ENCODE measurements at regions not wholly inside any gene's neighbourhood (a gene's known extent, or its start where the extent isn't known, plus 50 kb on each side); places are given as distances from the start of the nearest gene placed in this dataset.

DNA sequence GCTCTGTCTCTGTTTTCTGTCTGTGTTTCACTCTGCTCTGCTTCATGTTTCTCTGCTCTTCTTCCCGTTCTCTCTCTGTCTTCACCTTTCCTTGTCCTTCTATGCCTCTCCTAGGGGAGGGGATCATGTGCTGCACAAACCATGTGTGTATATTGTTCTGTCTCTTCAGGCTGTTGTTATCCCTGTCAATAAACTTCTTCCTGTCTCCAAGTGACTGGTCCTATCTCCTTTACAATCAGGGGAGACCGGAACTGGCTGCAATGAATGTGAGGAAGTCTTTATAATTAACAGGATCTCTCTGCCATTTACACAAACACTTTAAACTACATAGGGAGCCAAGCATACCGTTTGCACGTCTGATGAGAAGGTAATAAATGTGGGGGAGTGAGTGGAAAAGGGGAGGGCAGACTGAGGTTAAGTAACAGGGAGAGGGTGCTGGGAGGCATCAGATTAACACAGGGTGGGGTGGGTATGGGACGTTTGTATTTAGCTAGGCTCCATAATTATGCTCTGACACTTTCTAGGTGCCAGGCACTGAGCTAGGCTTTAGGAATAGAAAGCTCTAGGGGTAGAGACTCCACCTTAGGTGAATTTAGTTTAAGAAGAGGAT lies 626.1 kb downstream of the DHX35 start:
- no peak for DNase-seq

DNA sequence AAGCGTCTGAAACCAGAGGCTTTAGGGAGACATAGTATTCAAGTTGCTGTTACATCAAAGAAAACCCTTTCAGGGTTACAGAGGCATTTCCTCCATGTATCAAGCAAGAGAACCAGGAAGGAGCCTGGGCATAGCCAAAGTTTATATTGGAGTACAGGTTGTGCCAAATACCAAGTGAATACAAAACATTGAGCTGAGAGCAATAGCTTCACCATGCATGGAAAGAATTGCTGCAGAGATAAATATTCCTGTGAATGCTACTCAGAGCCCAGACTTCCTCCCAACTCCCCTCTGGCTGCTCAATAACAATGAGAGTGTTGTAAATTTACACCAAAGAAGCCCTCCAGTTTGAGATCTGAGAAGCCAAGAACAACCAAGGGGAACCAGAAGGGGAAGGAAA lies 618.9 kb downstream of the DHX35 start:
- DNase-seq: no peak

DNA sequence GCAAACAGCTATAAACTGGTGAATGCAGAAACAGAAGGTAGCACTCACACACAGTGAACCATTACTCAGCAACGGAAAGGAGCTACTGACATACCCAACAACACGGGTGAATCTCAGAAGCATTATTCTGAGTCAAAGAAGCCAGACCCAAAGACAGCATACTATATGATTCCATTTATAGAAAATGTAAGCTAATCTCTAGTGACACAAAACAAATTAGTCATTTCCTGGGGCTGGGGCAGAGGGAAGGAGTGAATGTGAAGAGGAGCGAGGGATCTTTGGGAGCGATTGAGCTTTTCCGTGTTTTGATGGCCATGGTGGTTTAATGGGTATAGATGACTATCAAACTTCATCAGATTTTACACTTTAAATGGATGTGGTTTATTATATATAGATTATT lies 614.6 kb downstream of the DHX35 start:
- DNase-seq: no peak

DNA sequence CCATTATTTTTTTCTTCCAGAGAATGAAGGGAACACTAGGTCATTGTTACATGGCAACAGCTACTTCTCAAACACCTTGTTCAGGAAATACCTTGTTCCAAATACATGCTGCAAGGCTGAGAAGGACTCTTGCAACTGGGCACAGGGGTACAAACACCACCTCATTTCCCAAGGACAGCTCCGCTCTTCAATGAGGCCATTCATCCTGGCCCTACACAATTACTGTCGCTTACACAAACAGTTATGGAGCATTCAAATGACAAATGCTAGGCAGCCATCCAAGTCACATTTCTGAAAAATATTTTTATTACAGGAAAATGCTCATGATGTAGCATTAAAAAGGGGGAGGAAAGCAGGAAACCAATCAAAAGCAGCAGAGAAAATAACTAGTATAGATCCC lies 611.9 kb downstream of the DHX35 start:
- DNase-seq: no peak

DNA sequence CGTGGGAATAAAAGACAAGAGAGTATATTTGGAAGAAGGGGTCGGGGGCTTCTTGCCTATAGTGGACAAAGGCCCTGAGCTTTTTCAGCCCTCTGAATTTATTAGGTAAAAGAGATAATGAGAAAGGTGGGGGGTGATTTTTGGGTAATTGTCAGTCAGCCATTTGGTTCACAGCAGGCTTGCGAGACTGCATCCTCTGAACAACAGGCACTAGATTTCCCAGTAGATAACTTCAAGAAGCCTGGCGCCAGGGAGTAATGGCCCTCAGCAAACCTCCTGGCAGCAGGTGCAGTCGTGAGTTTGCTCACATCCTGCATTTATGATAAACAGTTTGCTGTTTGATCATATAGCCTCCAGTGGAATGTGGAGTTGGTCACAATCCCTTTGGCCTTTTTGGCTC lies 609.0 kb downstream of the DHX35 start:
- no peak for DNase-seq

DNA sequence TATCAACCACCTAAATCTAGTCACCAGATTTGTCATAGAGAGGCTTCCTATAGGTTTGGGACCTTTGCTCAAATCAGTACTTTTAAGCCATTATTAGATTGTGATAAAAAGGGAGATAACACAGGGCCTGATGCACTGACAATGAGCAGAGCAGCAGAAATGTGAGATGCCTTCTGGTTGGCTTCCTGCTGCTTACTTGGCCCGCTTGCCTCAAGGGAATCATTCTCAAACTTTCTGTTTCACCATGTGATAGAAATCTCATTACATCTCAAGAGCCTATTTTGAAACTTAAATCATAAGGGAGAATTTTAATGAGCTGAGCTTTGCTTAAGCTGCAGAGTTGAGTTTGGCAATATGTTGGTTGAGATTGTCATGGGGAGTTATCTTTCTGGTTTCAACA lies 606.0 kb downstream of the DHX35 start:
- no peak for DNase-seq

DNA sequence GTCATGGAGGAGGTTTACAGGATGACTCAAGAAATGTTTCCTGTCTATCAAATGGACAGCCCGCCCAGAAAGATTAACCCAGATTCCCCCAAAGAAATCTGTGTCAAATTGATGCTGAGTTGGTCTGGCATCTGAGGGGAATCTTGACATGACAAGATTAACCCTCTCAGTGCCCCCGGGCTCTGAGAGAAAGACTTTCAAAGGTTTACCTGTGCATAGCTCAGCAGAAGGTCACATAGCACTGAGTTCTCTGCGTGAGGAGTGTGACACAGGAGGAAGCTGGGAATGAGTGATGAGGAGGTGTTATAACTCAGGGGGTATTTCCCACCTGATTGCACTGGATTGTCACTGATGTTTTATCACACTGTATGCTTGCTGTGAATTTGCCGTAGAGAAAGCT lies 601.2 kb downstream of the DHX35 start:
- DNase-seq: no peak

DNA sequence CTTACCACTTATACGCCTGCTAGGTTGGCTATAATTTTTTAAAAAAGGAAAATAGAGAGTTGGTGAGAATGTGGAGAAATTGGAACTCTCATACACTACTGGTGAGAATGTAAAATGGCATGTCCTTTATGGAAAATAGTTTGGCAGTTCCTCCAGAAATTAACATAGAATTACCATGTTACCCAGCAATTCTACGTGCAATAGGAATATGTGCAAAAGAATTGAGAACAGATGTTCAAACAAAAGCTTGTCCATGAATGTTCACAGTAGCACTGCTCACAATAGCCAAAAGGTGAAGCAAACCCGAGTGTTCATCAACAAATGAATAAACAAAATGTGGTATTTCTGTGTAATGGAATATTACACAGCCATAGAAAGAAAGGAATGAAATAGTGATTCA lies 592.2 kb downstream of the DHX35 start:
- no peak for DNase-seq

DNA sequence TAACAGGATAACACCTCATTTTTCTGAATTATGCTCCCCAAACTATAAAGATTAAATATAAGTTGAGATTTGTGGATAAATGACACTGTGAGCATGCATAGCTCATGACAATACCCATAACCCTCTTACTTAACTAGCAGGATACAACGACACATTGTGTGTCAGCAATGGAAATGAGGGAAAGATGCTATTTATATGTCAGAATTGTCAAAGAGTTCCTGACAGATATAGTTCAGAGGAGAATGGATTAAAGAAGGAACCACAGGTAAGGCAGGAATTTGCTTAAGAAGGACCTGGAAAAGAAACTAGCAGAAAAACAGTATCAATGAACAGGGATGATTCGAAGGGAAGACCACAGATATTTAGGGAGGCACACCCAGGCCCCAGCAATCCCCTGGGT lies 591.0 kb downstream of the DHX35 start:
- DNase-seq: no peak

DNA sequence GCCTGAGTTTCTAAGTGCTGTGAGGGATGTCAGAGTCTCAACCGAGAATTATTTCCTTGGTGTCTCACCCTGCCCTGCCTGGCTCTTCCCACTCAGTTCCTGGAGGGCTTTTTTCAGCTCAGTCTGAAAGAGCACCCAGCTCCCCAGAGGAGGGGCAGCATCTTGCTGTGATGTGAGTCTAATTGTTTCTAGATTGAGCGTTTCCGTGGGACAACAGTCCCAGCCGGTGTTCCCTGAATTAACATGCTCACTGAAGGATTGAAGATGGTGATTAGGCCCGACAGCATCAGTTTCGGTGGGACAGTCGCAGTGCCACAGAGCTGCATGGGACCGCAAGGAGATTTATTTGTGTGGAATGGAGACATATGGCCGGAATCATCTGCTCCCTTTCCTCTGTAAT lies 587.6 kb downstream of the DHX35 start:
- DNase-seq: no peak

DNA sequence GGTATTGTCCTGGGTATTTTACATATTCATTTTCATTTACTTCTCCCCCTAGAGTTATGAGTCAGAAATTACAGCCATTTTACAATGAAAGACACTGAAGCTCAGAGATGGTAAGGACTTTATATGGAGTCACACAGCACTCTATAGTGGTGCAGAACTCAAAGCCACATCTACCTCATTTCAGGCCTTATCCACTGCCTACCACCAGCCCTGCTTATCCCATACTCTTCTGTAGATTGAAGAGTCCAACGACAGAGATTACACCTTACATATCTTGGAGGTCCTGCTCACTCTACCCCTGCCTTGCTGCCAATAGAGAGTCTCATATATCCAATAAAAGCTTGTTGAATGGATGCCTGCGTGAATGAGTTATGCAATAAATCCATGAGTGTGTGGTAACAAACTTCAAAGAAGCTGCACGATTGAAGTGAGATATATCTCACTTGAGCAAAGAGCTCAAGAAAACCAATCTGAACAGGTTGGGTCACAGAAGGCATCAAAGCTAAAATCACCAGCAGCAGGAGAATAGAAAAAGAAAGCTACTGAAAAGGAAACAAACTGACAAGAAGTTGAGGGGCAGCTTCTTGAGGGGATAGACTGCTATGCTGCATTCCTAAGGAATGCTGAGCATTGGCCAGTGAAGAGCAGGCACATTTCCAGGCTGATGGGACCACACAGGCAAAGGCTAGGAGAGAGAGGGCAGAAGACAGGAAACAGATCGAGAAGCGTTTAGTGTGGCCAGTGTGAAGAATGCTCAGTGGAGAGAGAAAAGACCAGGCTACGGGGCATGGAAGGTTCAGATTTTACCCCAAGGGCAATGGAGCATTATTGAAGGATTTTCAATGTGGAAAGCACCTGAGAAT lies 585.6 kb downstream of the DHX35 start:
- DNase-seq: no peak

DNA sequence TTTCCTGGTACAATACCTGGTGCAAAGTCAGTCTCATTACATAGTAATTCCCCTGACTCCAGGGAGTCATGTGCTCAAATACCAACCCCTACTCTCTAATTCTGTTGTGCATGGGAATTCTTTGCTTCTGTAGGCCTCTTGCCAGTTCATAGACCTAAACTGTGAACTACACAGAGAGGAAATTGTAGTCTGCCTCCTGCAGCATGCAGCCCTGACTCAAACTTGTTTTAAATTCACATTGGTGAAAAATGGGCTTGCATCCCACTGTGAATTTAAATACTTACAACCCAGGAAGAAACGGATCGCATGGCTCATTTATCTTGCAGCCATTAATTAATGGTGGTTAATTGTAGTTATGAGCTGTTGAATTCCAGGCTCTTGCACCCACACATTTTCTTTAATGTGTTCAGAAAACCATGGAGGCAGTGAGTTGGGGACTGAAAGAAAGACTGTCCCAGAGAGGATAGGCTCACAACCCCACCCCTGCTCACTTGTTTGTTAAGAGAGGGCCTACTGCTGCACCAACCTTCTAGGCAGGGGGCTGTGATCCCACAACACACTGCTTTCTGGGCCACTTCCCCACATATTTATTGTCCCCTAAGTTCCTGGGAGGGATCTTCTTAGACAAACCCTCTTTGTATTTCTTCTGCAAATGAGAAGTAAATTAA lies 579.1 kb downstream of the DHX35 start:
- no peak for DNase-seq

DNA sequence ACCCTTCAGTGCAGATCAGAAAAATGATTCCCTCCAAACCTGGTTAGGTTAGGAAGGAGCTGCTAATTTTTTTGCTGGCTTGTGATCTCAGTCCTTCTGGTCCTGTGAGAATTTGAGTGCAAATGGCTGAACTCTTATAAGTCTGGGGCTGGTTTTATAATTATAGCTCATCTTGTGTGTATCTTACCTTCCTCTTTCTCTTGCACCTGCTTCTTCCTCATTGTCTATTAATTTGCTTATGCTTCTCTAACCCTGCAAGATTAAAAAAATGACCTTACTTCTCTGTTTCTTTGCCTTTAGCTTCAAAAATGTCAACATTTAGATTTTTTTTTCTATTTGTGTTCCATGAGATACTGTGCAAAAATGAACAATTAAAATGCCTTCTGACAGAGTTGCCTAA lies 576.2 kb downstream of the DHX35 start:
- no peak for DNase-seq

DNA sequence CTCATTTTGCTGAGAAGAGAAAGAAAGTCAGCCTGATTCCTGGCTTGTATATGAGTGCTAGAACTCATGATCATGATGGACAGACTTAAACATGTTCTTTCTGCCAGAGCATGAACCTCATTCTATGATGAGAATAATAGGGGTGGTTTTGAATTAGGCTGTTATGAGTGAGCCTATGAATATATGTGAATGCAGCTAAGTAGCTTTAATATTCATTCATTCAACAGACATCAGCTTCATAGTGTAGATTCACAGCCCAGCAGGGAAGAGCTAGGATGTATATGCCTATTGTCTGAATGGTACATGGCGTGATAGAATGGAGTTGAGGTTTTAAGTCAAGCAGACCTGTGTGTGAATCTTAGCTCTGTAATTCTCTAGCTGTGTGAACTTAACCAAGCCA lies 573.2 kb downstream of the DHX35 start:
- DNase-seq: no peak

DNA sequence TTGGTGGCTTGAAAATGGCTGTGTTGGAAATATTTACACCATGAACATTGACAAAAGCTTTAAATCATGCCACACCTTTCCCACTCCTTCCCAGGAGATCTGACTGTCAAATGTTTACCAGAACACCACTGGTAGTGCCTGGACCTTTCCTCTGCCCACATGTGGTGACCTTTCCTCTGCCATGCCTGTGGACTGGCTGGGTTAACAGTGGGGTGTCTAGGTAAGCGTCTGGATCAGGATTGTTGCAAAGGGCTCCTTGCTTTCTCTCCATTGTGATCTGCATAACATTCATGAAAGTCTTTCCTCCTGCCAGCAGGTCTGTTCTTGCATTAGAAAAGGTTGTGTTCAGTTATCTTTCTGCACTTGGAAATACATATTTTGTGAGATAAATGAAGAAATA lies 572.7 kb downstream of the DHX35 start:
- no peak for DNase-seq

DNA sequence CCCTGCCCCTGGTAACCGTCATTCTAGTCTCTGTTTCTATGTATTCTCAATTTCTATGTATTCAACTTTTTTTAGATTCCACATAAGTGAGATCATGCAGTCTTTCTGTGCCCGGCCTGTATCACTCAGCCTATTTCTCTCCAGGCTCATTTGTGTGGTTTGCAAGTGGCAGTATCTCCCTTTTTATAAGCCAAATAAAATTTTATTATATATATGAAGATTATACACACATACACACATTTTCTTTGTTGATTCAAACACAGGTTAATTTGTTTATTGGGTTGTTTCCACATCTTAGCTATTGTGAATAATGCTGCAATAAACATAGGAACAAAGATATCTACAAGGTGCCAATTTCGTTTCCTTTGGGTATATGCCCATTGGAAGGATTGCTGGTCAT lies 571.7 kb downstream of the DHX35 start:
- no peak for DNase-seq

DNA sequence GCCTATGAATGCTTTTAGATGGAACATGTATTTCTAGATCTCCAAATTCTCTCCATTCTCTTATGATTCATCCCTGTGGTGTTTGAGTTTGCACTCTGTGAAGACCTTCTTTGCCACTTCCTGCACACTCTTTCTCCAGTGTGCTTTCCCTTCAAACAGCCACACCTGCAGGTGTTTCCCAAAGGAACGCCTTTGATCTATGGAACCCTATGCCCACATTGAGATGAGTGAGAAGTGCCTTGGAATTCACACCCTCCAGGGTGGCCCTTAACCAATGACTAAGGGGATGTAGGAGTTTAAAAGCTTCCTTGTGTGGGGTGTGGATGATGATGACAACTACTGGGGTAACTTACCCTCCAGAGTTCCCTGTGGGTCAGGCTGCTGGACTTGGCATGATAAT lies 570.1 kb downstream of the DHX35 start:
- DNase-seq: no peak

DNA sequence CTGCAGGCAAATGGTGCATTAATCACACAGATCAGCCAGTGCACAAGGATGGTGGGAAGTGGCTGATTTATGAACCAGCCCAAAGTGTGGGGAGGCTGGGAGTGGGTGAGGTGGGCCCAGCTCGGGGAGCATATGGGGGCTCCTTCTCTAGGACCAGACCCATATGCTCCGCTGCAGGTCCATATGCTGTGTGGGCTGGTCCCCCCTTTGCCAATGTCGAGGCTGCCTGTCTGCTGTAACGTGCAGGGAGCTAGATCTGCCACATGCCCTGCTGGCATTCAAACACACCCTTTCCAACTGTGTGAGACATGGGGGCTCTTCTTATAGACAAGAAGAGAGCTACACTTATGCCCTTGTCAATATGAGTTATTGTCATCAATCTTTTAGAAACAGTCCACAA lies 566.3 kb downstream of the DHX35 start:
- DNase-seq: no peak

DNA sequence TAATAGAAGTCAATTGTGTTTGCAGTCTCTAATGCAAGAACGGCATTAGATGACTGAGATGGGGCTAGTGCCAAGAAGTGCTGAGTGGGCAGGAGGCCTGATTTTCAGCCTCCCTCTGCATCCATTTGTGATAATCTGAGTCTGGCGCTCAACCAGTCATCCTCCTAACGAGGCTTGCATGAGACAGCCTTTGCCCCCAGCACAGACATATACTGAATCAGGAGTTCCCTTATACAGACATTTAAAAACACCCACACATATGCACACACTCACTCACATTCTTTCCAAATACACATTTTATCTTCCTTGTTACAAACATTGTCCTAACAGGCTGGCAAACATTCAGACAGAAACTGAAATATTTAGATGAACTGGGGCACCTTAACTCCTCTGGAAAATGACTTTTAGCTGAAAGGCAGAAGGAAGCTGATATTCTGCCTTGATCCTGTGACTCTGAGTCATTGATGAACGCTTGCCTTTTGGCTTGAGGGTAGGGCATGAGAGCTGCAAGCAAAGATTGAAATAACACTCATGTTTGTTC lies 562.3 kb downstream of the DHX35 start:
- no peak for DNase-seq

DNA sequence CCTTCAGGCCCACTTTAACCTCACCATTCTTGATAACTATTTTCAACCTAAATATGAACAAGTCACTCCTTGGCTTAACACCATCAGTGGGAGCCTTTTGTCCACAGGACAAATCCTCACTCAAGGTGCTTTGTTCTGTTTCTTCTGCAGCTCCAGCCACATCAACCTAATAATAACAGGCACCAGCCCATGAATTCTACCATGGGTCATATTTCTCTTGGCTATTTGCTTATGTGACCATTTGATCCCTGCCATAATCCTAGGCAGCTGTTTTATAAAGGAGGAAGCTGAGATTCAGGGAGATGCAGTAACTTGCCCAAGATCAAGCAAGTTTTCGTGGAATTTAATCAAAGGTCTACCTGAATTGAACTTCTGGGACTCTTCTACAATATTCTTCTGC lies 561.3 kb downstream of the DHX35 start:
- DNase-seq: no peak

DNA sequence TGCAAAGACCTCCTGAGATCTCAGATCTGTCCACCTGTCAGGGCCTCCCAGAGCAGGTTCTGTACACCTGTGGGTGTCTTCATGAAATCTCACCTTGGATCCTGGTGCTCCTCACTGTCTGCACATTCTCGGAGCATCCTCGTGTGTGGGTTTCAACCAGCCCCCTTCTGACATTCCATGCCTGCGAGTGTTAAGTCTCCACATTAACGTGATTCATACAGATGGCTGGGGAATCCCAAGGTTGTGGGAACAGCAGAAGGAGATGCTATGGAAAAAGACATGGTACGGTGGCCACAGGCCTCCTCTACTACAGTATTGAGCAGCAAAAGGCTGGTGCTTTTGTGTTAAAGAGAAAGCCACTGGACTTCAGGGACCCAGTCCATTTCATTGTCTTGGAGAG lies 556.5 kb downstream of the DHX35 start:
- no peak for DNase-seq

DNA sequence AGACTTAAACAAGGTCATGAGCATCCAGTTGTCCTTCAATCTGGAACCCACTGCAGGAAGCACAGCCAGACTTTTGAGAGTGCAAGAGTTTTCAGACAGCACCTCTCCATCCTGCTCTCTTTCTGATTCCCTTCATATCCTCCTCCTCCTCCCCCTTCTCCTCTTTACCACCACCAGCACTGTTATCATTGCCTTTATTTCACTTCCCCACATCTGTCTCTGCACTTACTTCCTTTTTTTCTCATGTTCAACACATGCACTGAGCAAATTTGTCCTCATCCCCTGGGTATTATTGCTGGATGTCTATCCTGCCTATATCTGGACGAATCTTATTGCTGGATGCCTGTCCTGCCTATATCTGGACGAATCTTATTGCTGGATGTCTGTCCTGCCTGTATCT lies 554.8 kb downstream of the DHX35 start:
- no peak for DNase-seq

DNA sequence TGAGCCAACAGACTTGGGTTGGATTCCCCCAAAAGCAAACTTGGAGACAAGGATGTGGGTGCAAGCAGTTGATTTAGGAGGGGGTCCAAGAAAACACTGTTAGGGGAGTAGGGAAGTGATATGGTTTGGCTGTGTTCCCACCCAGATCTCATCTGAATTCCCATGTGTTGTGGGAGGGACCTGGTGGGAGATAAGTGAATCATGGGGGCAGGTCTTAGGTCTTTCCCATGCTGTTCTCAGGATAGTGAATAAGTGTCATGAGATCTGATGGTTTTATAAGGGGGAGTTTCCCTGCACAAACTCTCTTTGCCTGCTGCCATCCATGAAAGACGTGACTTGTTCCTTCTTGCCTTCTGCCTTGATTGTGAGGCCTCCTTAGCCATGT lies 542.6 kb downstream of the DHX35 start:
- DNase-seq: no peak

Data from stimulated activated CD8-positive, alpha-beta memory T cell treated with anti-CD3 and anti-CD28 coated beads, Interleukin-4, amount 100 ng/mL, for 48 hours (primary cell).